SK-N-SH (cell line): ENCODE measurements at regions not wholly inside any gene's neighbourhood (a gene's known extent, or its start where the extent isn't known, plus 50 kb on each side); places are given as distances from the start of the nearest gene placed in this dataset.
A peak's percentile ranks its signal among the peaks of the same experiment; 100 is the strongest.

Experiments used
- CTCF ChIA-PET: fragments of 300-600, 350-600 bp; formaldehyde crosslinking; extraction: SDS; loops from one replicate; lab custom pipeline; 2021; lab: Yijun Ruan, JAX
- POLR2A ChIA-PET: fragments of 350-600 bp; sonication (Branson Sonifier 250); formaldehyde crosslinking; extraction: SDS; loops from one replicate; lab custom pipeline; 2020; ENCODE audit warnings: antibody characterized with exemption, inconsistent platforms; lab: Yijun Ruan, JAX
- DNase-seq: peaks from one replicate; pipeline ENCODE4 v3.0.0; 2012
- H2AFZ ChIP-seq: fragments of 200-600 bp; sonication (generic); 2 replicates; pipeline ENCODE4 v1.8.1; 2016; ENCODE audit warnings: antibody characterized with exemption, mild to moderate bottlenecking, low read depth
- H3F3A ChIP-seq: fragments of 200-600 bp; sonication (generic); replicated peaks from 2 replicates; pipeline ENCODE3; 2016; ENCODE audit warnings: antibody characterized with exemption, mild to moderate bottlenecking; ENCODE audit not compliant: insufficient read depth
- H3K27ac ChIP-seq, 2 experiments: fragments of 200-500 bp in 1 of 2; fragments of 200-600 bp in 1 of 2; sonication (Bioruptor generic) in 1 of 2; sonication (generic), shearing (Covaris generic) in 1 of 2; 2 replicates each; pipeline versions ENCODE4 v1.5.1 to v1.6.1; 2014 to 2016; ENCODE audit warnings: low read depth in 2 of 2, inconsistent platforms in 1 of 2, low read length in 1 of 2, mild to moderate bottlenecking in 1 of 2, mixed read lengths in 1 of 2
- H3K27me3 ChIP-seq: fragments of 200-600 bp; sonication (generic), shearing (Covaris generic); 2 replicates; pipeline ENCODE4 v1.6.1; 2016; ENCODE audit warnings: mixed run types; ENCODE audit not compliant: insufficient read depth
- H3K36me3 ChIP-seq, 2 experiments: fragments of 200-500 bp in 1 of 2; fragments of 200-600 bp in 1 of 2; sonication (Bioruptor generic) in 1 of 2; sonication (generic) in 1 of 2; replicated peaks in 1 of 2; 2 replicates each; pipeline versions ENCODE3 to v1.5.1; 2014 to 2016; ENCODE audit warnings: low read length in 1 of 2, mild to moderate bottlenecking in 1 of 2; ENCODE audit not compliant: insufficient read depth in 2 of 2, control insufficient read depth in 1 of 2
- H3K4me1 ChIP-seq, 2 experiments: fragments of 200-500 bp in 1 of 2; fragments of 200-600 bp in 1 of 2; sonication (Bioruptor generic) in 1 of 2; sonication (generic), shearing (Covaris generic) in 1 of 2; 2 replicates each; pipeline versions ENCODE4 v1.5.1 to v1.6.1; 2014 to 2016; ENCODE audit warnings: low read depth in 1 of 2, low read length in 1 of 2, mixed run types in 1 of 2; ENCODE audit not compliant: insufficient read depth in 2 of 2, control insufficient read depth in 1 of 2
- H3K4me2 ChIP-seq: fragments of 200-600 bp; sonication (generic), shearing (Covaris generic); 2 replicates; pipeline ENCODE4 v1.6.1; 2017; ENCODE audit warnings: mixed run types
- H3K4me3 ChIP-seq, 2 experiments: fragments of 200-500 bp in 1 of 2; fragments of 200-600 bp in 1 of 2; sonication (Bioruptor generic) in 1 of 2; sonication (generic), shearing (Covaris generic) in 1 of 2; 2 replicates each; pipeline versions ENCODE4 v1.5.1 to v1.8.1; 2014 to 2016; ENCODE audit warnings: low read depth in 2 of 2, inconsistent platforms in 1 of 2, low read length in 1 of 2, mild to moderate bottlenecking in 1 of 2, mixed read lengths in 1 of 2, moderate library complexity in 1 of 2
- H3K79me2 ChIP-seq: fragments of 200-600 bp; sonication (generic); 2 replicates; pipeline ENCODE4 v1.8.1; 2017; ENCODE audit warnings: mild to moderate bottlenecking; ENCODE audit not compliant: insufficient read depth
- H3K9ac ChIP-seq: fragments of 200-600 bp; sonication (generic); 2 replicates; pipeline ENCODE4 v1.6.1; 2017; ENCODE audit warnings: mixed run types
- H3K9me2 ChIP-seq: fragments of 200-600 bp; sonication (generic); 2 replicates; pipeline ENCODE4 v1.6.1; 2017; ENCODE audit warnings: mixed run types
- H3K9me3 ChIP-seq: fragments of 200-600 bp; sonication (generic); 2 replicates; pipeline ENCODE4 v1.6.1; 2017; ENCODE audit warnings: mixed run types, mild to moderate bottlenecking, moderate library complexity
- H4K20me1 ChIP-seq: fragments of 200-600 bp; sonication (generic); 2 replicates; pipeline ENCODE4 v1.6.1; 2017; ENCODE audit warnings: mild to moderate bottlenecking, mixed run types; ENCODE audit not compliant: insufficient read depth
- CHD2 ChIP-seq: fragments of 150-350 bp; IDR thresholded peaks from 2 replicates; pipeline ENCODE4 v1.6.1; 2018; ENCODE audit warnings: low read length; ENCODE audit not compliant: partially characterized antibody
- FOSL2 ChIP-seq: IDR thresholded peaks from 2 replicates; pipeline ENCODE4 v1.4.0; 2012; ENCODE audit warnings: low read depth, mild to moderate bottlenecking, moderate library complexity, borderline replicate concordance
- IRF3 ChIP-seq: fragments of 150-350 bp; IDR thresholded peaks from 2 replicates; pipeline ENCODE4 v1.6.1; 2016; ENCODE audit warnings: mild to moderate bottlenecking, low read depth, low read length
- MAX ChIP-seq: IDR thresholded peaks from 2 replicates; pipeline ENCODE4 v1.4.0; 2012; ENCODE audit warnings: low read depth
- NRF1 ChIP-seq: IDR thresholded peaks from 2 replicates; pipeline ENCODE4 v1.6.1; 2012; ENCODE audit warnings: low read depth, mild to moderate bottlenecking, low read length
- PBX3 ChIP-seq: IDR thresholded peaks from 2 replicates; pipeline ENCODE4; 2012
- SMC3 ChIP-seq: IDR thresholded peaks from 2 replicates; pipeline ENCODE4 v1.6.1; 2012; ENCODE audit warnings: low read depth, low read length, improper control_type of control experiment
- USF2 ChIP-seq: fragments of 150-350 bp; IDR thresholded peaks from 2 replicates; pipeline ENCODE4 v1.6.1; 2017; ENCODE audit warnings: antibody characterized with exemption, low read length, low read depth, borderline replicate concordance
- ZBTB33 ChIP-seq: IDR thresholded peaks from 2 replicates; pipeline ENCODE4 v1.4.0; 2012; ENCODE audit warnings: low read depth, borderline replicate concordance
- WGBS: methylation state at CpG from one replicate; pipeline ENCODE4 v1.1.6; 2017; ENCODE audit warnings: low lambda C conversion rate; 5-methylcytosine and 5-hydroxymethylcytosine counted together

- TF ChIP-seq ZBTB33 (no peak), SMC3 (no peak), CHD2 (no peak), IRF3 (no peak), MAX (peak; percentile 80), FOSL2 (peak; percentile 72; the same call in 1 of the 2 replicates)
Observed at GRCh38 chr6:139577763-139578604, 203.5 kb upstream of the CITED2 start (continued).

GRCh38 chr6:139577124-139577762 lies 202.8 kb upstream of the CITED2 start:
- 48% methylated on average over 5 of the region's 5 CpGs for WGBS
- Histone ChIP-seq H3K27ac (peak overlapping the region; percentile 55 to 90; a peak in 3 of 4 replicates), H3K27me3 (no peaks in the 10 kb centered on the region), H3K36me3 (no peaks in the 10 kb centered on the region), H3K9me3 (no peaks in the 10 kb centered on the region), H3K79me2 (no peaks in the 10 kb centered on the region), H4K20me1 (no peaks in the 10 kb centered on the region), H3K4me2 (peak overlapping the region; percentile 43; the same call in 1 of the 2 replicates), H3F3A (peaks cover 11% of the 10 kb centered on the region), H2AFZ (peak overlapping the region; percentile 62; the same call in 1 of the 2 replicates), H3K9me2 (no peaks in the 10 kb centered on the region), H3K4me1 (peaks cover 0 to 9% of the 10 kb centered on the region in 2 experiments; a peak in 2 of 4 replicates), H3K4me3 (no peak overlapping the region), H3K9ac (peak overlapping the region; percentile 53; the same call in 1 of the 2 replicates)
- ChIA-PET CTCF (no interaction called here), POLR2A (no interaction called here)
- no peak for DNase-seq
- 0 out of 2 replicates have a peak, but pooled peaks have one; percentile 10 for TF ChIP-seq PBX3
- no peak for TF ChIP-seq USF2
- no peak for TF ChIP-seq NRF1
